HG03442 (cell line): ENCODE measurements at regions not wholly inside any gene's neighbourhood (a gene's known extent, or its start where the extent isn't known, plus 50 kb on each side); places are given as distances from the start of the nearest gene placed in this dataset.

Experiments used
- ATAC-seq: cut with Tn5 transposase; IDR thresholded peaks from one replicate; pipeline ENCODE4 v1.9.1; 2021; ENCODE audit warnings: mild to moderate bottlenecking, moderate library complexity; ENCODE audit not compliant: unreplicated experiment

GRCh38 chr5:143569722-143570567, 166.5 kb upstream of the NR3C1 start:
- ATAC-seq, result no peak

GRCh38 chr5:143569213-143569701, 165.8 kb upstream of the NR3C1 start:
- ATAC-seq, result no peak

- no peak for ATAC-seq
Measured at GRCh38 chr5:143567583-143568504, 164.4 kb upstream of the NR3C1 start.

- no peak for ATAC-seq
Measured at GRCh38 chr5:143566139-143566538, 162.7 kb upstream of the NR3C1 start.

- peak; percentile 99 for ATAC-seq
Measured at GRCh38 chr5:143564417-143564816, 160.9 kb upstream of the NR3C1 start.

- ATAC-seq, result no peak
Measured at GRCh38 chr5:143562935-143563334, 159.4 kb upstream of the NR3C1 start.

- ATAC-seq, result no peak
Measured at GRCh38 chr5:143561219-143561618, 157.7 kb upstream of the NR3C1 start.

GRCh38 chr5:143560378-143560777, 156.9 kb upstream of the NR3C1 start:
- no peak for ATAC-seq

- ATAC-seq, result no peak
Measured at GRCh38 chr5:143559586-143560109, 156.2 kb upstream of the NR3C1 start.

- no peak for ATAC-seq
Measured at GRCh38 chr5:143558048-143558447, 154.6 kb upstream of the NR3C1 start.

- ATAC-seq, result no peak
Measured at GRCh38 chr5:143557061-143557818, 153.8 kb upstream of the NR3C1 start.

- no peak for ATAC-seq
Measured at GRCh38 chr5:143554918-143555477, 151.5 kb upstream of the NR3C1 start.

GRCh38 chr5:143554187-143554717, 150.8 kb upstream of the NR3C1 start:
- no peak for ATAC-seq

GRCh38 chr5:143552680-143553079, 149.2 kb upstream of the NR3C1 start:
- no peak for ATAC-seq

- ATAC-seq, result no peak
Measured at GRCh38 chr5:143551820-143552251, 148.3 kb upstream of the NR3C1 start.

GRCh38 chr5:143550986-143551630, 147.6 kb upstream of the NR3C1 start:
- ATAC-seq, result no peak

GRCh38 chr5:143547342-143547741, 143.9 kb upstream of the NR3C1 start:
- no peak for ATAC-seq

- ATAC-seq, result no peak
Measured at GRCh38 chr5:143546394-143546793, 142.9 kb upstream of the NR3C1 start.

- ATAC-seq, result no peak
Measured at GRCh38 chr5:143544606-143545005, 141.1 kb upstream of the NR3C1 start.
